ENCODE measurements at regions not wholly inside any gene's neighbourhood (a gene's known extent, or its start where the extent isn't known, plus 50 kb on each side); places are given as distances from the start of the nearest gene placed in this dataset.
"Not testable (repeated sequence)": the region's sequence is repeated elsewhere in the genome, so short reads cannot be mapped to it uniquely, and the experiment has no call there.

DNA sequence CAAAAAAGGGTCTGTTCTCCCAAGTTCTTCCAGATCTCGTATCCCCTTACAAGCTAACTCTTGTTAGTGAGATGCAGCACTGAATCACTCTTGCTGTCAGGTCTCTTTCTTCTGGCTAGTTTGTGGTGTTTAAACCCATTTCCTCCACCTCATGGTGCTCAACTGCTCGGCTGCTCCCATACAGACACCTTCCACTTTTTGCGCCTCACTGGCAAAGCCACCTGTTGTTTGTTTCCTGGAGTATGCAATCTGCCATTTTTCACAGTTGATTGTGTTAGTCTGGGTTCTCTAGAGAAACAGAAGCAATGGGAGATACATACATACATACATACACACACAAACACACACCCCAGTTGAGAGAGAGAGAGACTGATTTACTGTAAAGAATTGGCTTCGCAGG is 124.4 kb upstream of the SP8 start:
- FAIRE-seq (no peak), DNase-seq (ENCODE audit: insufficient read length, low spot score) (no peak)
- no peak for TF ChIP-seq CTCF (IDR thresholded peaks at IDR 0.05; ENCODE audit: insufficient read depth, missing control alignments)

DNA sequence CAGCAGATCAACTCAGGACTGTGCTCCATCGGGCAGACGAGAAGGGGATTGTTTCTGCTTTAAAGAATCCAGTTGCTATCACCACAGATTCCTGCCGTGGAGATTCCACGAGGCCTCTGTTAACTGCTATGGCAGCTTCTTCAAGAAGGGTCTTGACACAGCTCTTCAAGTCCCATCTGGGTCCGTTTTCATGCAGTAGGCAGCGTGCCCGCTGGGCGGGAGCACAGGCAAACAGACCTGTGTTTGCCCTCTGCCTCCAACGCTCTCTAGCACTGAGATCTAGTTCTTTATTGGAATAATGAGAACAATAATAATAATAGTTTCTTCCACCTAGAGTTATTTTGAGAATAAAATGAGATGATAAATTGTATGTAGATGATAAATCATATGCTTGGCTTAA is 127.2 kb upstream of the SP8 start:
- TF ChIP-seq CTCF (IDR thresholded peaks at IDR 0.05; ENCODE audit: insufficient read depth, missing control alignments) = no peak
- no peak for FAIRE-seq
- DNase-seq (ENCODE audit: insufficient read length, low spot score) = no peak

- no peak for TF ChIP-seq CTCF (IDR thresholded peaks at IDR 0.05; ENCODE audit: insufficient read depth, missing control alignments)
- DNase-seq (ENCODE audit: insufficient read length, low spot score) (no peak), FAIRE-seq (no peak)
Measured at GRCh38 chr7:20916311-20916710, 129.6 kb upstream of the SP8 start.

DNA sequence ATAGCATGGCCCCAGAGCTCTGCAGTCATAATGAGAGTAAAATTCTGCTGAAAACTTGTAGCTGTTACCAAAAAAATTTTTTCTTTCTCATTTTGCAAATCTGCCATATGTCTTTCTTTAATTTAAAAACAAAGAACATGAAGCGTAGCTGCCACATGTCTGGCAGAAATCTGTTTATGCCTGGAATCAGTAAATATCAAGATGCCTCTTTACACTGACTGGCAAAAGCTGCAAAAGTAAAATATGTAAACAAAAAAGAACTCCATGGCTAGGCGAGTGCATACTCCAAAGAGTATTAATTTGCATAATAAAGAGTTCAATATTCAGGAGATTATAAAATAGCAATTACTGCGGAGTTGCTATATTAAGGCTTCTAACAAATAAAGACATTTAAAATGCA is 130.9 kb upstream of the SP8 start:
- DNase-seq (ENCODE audit: insufficient read length, low spot score) (no peak), FAIRE-seq (no peak)
- no peak for TF ChIP-seq CTCF (IDR thresholded peaks at IDR 0.05; ENCODE audit: insufficient read depth, missing control alignments)

DNA sequence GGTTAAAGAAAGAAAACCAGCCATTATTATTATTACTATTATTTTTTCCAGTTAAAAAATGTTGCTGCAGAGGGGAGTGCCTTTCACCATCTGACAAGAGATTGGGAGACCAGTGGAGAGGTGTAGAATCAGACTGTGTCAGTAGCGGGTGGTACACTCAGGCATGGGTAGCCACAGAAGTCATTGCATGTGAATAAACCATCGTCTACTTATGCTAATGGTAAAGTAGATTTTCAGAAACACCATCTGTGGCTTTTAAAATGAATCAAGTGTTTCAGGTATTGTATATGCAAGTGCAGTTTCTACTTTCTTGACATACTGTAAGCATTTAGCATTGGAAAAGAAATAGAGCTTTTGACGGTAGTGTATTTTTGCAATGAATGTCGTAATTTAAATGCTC is 131.5 kb upstream of the SP8 start:
- no peak for FAIRE-seq

DNA sequence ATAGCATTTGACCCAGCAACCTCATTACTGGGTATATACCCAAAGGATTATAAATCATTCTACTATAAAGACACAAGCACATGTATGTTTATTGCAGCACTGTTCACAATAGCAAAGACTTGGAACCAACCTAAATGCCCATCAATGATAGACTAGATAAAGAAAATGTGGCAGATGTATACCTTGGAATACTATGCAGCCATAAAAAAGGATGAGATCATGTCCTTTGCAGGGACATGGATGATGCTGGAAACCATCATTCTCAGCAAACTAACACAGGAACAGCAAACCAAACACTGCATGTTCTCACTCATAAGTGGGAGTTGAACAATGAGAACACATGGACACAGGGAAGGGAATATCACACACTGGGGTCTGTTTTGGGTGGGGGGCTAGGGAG is 140.5 kb upstream of the SP8 start:
- not testable (repeated sequence) for DNase-seq (ENCODE audit: insufficient read length, low spot score)

More for the DNA sequence above, 131.5 kb upstream of the SP8 start:
- no peak for TF ChIP-seq CTCF (IDR thresholded peaks at IDR 0.05; ENCODE audit: insufficient read depth, missing control alignments)
- no peak for DNase-seq (ENCODE audit: insufficient read length, low spot score)

DNA sequence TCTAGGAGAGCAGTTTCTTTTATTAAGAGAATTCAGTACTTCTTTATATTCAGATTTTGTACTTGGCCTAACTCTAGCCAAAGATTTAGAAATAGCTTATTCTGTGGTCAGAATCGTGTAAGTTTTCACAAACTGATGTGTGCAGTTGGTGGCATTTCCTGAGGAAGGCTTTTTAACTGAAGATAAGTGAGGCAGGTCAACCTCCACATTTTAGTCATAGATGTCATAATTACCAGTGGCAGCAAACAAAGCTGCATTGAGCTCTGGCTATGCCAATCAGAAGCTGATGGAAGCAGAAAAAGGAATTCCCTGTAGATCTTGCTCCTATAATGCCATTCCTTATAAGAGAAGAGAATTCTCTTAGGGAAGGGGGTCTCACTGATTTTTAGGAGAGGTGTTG is 141.3 kb upstream of the SP8 start:
- FAIRE-seq (no peak), DNase-seq (ENCODE audit: insufficient read length, low spot score) (no peak)
- TF ChIP-seq CTCF (IDR thresholded peaks at IDR 0.05; ENCODE audit: insufficient read depth, missing control alignments) = no peak

More for the DNA sequence above, 140.5 kb upstream of the SP8 start:
- not testable (repeated sequence) for FAIRE-seq

DNA sequence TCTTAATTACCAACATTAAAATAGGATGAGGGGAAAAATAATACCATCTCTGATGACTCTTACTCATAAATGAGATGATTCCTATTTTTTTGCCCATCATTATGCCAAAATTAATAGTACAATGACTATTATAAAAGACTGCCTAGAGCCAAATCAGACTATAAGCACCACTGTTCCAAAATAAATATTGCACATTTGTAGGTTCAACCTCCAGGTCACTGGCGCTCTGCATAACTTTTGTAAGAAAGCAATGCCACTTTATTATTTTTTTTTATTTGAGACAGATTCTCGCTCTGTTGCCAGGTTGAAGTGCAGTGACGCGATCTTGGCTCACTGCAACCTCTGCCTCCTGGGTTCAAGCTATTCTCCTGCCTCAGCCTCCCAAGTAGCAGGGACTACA is 142.5 kb upstream of the SP8 start:
- DNase-seq (ENCODE audit: insufficient read length, low spot score) = no peak
- TF ChIP-seq CTCF (IDR thresholded peaks at IDR 0.05; ENCODE audit: insufficient read depth, missing control alignments) = no peak
- no peak for FAIRE-seq
